CD4-positive, alpha-beta T cell treated with Interferon alpha-2 for 1 hour (primary cell): ENCODE measurements at regions not wholly inside any gene's neighbourhood (a gene's known extent, or its start where the extent isn't known, plus 50 kb on each side); places are given as distances from the start of the nearest gene placed in this dataset.

Experiments used
- DNase-seq, 2 donors: peaks; one replicate each; pipeline ENCODE4 v3.0.0-alpha.2; 2020 to 2022

DNA sequence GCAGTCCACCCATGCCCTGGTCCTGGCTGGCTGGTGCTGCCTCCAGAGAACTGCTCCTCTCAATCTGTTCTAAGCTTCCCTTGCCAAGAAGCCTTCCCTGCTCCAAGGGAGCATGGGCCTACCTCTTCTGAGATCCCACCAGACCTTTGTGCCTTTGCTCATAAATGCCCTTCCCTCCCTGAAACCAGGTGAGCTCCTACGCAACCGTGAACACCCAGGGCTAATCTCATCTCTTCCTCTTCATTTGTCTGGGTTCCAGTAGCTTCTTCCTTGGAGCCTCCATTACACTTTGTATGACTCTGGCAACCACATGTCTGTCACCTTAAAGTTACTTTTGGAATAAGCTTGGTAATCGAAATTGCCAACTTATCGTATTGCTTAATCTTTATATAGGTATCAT, 270.6 kb downstream of the PBX3 start:
- DNase-seq = no peak

- DNase-seq = no peak
These were observed 273.7 kb downstream of the PBX3 start for GRCh38 chr9:126020836-126021235.

- no peak for DNase-seq
These were observed 276.8 kb downstream of the PBX3 start for GRCh38 chr9:126023962-126024361.

GRCh38 chr9:126024581-126025230, 277.5 kb downstream of the PBX3 start:
- no peak for DNase-seq

- no peak for DNase-seq
These were observed 278.8 kb downstream of the PBX3 start for GRCh38 chr9:126025991-126026390.

- no peak for DNase-seq
These were observed 280.4 kb downstream of the PBX3 start for GRCh38 chr9:126027566-126027965.

GRCh38 chr9:126028746-126029145, 281.6 kb downstream of the PBX3 start:
- DNase-seq = no peak

DNA sequence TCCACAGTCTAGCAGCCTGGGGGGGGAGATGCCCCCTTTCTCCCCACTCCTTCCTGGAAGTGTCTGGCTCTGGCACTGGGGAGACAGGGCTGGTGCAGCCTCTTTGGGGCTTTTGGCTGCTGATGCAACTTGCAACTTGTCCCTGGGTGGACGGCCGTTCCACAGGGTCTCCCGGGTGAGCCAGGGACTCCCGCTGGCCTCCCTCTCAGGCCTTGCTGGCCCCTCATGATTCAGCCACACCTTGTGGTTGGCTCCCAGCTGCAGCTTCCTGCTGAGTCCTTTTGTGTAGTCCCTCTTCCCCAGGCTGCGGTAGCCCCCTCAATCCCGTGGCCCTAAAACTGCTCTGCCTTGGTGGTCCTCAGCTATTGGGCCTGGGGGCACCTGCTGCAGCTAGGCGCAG, 283.5 kb downstream of the PBX3 start:
- no peak for DNase-seq

GRCh38 chr9:126031116-126031515, 283.9 kb downstream of the PBX3 start:
- DNase-seq = no peak

DNA sequence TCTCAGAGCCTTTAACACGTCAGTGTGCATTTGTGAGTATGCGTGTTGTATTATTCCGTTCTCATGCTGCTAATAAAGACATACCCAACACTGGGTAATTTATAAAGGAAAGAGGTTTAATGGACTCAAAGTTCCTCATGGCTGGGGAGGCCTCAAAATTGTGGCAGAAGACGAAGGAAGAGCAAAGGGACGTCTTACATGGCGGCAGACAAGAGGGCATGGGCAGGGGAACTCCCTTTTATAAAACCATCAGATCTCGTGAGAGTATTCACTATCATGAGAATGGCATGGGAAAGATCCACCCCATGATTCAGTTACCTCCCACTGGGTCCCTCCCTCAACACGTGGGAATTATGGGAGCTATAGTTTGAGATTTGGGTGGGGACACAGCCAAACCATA, 285.0 kb downstream of the PBX3 start:
- no peak for DNase-seq

DNA sequence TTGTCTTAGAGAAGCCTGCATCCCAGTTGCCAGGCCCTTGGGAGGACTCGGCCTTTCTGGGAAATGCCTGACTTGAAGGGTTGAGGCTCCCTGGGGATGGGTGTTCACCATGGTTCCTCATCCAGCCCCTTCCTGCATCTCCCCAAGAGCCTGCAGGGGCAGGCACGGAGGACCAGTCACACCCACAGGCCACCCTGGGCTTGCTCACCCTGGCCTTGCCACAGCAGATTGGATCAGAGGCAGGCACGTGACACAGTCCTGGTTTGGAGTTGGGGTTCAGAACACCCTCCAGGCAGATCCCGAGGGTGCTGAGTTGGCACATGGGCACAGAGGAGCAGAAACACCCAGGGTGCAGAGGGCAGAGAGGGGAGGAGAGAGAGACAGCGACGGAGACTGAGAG, 286.1 kb downstream of the PBX3 start:
- no peak for DNase-seq

DNA sequence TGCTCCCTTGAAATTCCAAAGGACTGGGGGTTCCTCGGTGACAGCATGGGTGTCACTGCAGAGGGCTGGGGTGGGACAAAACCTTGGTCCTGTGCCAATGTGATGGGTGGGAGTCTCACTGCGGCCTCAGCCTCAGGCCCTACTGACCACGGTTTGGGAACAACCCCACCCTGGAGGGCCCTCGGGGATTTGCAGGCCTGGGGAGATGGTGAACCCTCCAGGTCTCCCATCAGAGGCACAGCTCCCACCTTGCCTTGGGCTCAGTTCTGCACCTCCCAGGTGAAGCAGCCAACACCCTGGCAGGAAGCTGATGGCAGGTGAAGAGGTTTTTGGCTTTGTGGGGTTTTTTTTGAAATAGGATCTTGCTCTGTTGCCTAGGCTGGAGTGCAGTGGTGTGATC, 286.8 kb downstream of the PBX3 start:
- no peak for DNase-seq

DNA sequence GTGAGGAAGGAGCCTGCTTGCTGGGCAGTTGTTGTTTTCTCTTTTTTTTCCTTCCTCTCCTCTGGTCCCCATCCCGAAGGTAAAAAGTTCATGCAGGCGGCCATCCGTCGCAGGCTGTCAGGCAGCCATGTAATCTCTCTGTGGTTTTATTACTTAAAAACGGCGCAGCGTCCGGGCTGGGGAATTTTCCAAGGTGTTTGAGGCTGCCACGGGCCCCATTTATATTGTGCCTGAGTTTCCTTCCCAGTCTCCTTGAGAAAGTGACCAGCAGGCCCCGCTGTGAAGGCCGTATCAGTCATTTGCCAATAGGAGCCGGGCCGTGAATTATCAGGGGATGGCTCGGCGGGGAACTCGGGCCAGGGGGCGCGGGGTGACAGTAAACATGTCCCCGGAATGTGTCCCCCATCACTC, 289.7 kb downstream of the PBX3 start:
- no peak for DNase-seq

DNA sequence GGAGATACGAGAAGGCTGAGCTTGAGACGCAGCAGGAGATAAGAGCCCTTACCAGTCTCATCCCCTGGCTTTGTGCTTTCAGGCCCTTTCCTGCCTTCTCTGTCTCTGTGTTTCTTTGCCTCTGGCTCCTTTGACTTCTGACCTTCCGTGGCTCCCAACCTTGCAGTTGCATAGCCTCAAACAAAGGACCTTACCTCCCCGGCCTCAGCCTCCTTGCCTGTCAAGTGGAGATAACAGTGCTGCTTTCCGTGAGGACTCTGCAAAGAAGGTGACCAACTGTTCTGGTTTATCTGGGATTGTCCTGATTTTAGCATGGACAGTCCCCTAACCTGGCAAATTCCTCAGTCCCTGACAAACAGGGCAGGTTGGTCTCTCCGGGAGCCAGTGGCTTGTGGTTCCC, 287.8 kb upstream of the MVB12B start:
- no peak for DNase-seq

DNA sequence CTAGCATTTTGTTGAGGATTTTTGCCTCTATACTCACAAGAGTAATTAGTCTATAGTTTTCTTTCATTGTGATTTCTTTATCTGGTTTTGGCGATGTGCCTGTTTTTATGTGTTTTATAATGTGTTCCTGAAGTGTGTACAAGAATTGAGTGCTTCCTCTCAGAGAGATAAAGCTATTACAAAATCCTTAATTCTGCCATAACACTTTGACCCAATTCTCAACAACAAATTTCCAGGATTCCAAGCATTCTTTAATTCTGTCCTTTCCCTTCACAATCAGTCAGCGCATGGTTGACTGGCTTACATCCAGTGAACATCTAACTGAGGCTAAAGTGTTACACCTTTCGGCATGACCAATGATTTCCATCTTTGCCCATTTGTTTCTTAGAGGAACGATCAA, 282.9 kb upstream of the MVB12B start:
- no peak for DNase-seq

GRCh38 chr9:126049088-126049487, 277.5 kb upstream of the MVB12B start:
- no peak for DNase-seq

DNA sequence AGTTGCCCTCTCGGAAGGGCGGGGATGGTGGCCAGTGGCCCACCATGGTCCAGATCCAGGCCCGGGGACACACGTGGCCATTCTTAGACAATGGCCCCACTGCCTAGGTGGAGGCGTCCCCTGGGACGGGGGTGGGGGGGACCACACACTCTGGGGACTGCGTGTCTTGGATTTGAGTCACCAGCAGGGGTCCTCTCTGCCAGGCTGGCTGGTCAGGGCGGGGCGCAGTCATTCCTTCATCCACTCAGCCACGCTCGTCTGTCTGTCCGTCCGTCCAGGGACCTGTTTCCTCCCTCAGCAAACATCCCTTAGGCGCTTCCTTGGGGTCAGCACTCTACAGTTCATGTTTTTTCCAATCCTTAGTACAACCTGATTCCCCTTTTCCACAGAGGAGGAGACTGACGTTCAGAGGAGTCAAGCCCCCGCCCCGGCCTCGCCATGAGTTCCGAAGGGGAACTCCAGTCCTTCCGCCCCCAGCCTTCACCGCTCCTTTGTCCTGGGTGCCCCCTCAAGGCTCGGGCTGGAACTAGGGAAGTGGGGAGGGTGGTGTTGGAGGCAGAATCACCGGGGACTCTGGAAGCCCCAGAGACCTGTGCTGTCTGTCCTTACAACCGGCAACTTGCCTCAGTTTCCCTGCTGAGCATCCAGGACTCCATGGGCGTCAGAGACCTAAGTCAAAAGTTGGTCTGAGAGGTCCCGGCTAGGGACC, 276.6 kb upstream of the MVB12B start:
- no peak for DNase-seq

DNA sequence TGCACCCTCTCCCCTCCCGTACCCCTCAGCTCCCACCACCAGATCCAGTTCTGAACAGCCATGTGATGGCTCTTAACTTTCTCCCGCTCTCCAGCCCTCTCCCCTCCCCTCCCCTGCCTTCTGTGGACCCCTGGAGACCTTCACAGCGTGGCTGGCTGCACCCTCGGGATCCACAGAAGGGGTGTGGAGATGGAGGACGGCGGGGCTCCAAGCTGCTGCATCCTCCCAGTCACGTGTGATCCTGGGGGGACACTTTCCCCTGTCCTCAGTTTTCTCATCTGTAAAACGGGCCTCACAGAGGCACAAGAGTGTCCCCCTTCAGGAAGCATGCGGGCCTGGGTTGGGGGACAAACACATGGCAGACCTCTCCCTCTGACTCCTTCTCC, 276.0 kb upstream of the MVB12B start:
- no peak for DNase-seq

DNA sequence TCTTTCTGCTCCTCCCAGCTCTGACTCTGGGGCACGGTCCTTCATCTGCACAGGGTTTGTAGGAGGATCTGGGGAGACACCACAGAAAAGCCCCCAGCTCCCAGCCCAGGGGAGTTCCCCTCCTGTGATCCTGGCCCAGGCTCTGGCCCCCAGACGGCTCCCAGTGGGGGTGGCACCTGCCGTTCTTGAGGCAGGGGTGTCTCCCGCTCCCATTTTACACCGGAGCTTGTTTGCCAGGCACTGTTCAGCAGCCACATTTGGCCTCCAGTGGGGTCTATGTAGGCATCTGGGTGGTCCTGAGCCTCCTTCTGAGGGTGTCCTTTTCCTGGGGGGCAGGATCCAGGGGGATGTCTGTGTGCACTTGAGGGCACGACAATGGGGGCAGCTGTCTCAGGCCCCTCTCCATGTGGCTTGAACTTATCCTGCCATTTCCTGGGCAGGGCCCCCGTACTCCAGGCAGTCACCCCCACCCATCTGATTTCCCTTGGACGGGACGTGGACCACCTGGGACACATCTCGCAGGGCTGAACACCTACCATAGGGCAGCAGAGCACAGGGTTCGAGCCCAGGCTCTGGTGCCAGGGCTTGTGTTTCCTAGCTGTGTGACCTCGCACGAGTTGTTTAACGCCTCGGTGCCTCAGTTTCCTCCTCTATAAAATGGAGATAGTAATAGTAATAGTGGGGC, 275.0 kb upstream of the MVB12B start:
- DNase-seq = no peak

GRCh38 chr9:126052791-126053190, 273.8 kb upstream of the MVB12B start:
- DNase-seq = no peak

GRCh38 chr9:126053913-126054312, 272.7 kb upstream of the MVB12B start:
- DNase-seq = no peak

GRCh38 chr9:126055381-126055985, 271.1 kb upstream of the MVB12B start:
- no peak for DNase-seq

- no peak for DNase-seq
These were observed 270.2 kb upstream of the MVB12B start for GRCh38 chr9:126056312-126057021.
